H9 (cell line): ENCODE measurements at regions not wholly inside any gene's neighbourhood (a gene's known extent, or its start where the extent isn't known, plus 50 kb on each side); places are given as distances from the start of the nearest gene placed in this dataset.

Experiments used
- DNase-seq: peaks from one replicate; pipeline ENCODE4 v3.0.0-alpha.2; 2017
- H2AFZ ChIP-seq: one replicate; pipeline ENCODE4 v1.6.1; 2013; ENCODE audit warnings: mild to moderate bottlenecking, low read length, control low read depth, moderate library complexity
- H2AK5ac ChIP-seq: 2 replicates; pipeline ENCODE4 v1.6.1; 2013; ENCODE audit warnings: low read length, control low read depth, mixed read lengths; ENCODE audit not compliant: insufficient read length
- H2BK120ac ChIP-seq: one replicate; pipeline ENCODE4 v1.6.1; 2013; ENCODE audit warnings: low read depth, mild to moderate bottlenecking, low read length, control low read depth, inconsistent platforms; ENCODE audit not compliant: poor library complexity, severe bottlenecking
- H2BK12ac ChIP-seq: 2 replicates; pipeline ENCODE4 v1.6.1; 2013; ENCODE audit warnings: low read length, control low read depth, mixed read lengths, low read depth; ENCODE audit not compliant: insufficient read length
- H2BK15ac ChIP-seq: 2 replicates; pipeline ENCODE4 v1.6.1; 2013; ENCODE audit warnings: low read depth, low read length, control low read depth
- H2BK20ac ChIP-seq: one replicate; pipeline ENCODE4 v1.6.1; 2013; ENCODE audit warnings: low read depth, mild to moderate bottlenecking, low read length, control low read depth, inconsistent platforms; ENCODE audit not compliant: poor library complexity, severe bottlenecking
- H2BK5ac ChIP-seq: 2 replicates; pipeline ENCODE4 v1.6.1; 2013; ENCODE audit warnings: low read length, control low read depth, mixed read lengths; ENCODE audit not compliant: insufficient read length
- H3K14ac ChIP-seq: 2 replicates; pipeline ENCODE4 v1.6.1; 2013; ENCODE audit warnings: low read length, control low read depth; ENCODE audit not compliant: insufficient read depth
- H3K18ac ChIP-seq: 2 replicates; pipeline ENCODE4 v1.6.1; 2013; ENCODE audit warnings: low read depth, mild to moderate bottlenecking, mixed read lengths, low read length, control low read depth; ENCODE audit not compliant: insufficient read length
- H3K23ac ChIP-seq: 2 replicates; pipeline ENCODE4 v1.6.1; 2013; ENCODE audit warnings: low read length, control low read depth, mixed read lengths, low read depth; ENCODE audit not compliant: insufficient read length
- H3K23me2 ChIP-seq: 2 replicates; pipeline ENCODE4 v1.6.1; 2013; ENCODE audit warnings: low read depth, mild to moderate bottlenecking, mixed read lengths, low read length, control low read depth; ENCODE audit not compliant: insufficient read length, poor library complexity, severe bottlenecking
- H3K27ac ChIP-seq: 2 replicates; pipeline ENCODE4 v1.5.1; 2013; ENCODE audit warnings: low read length, control low read depth, mixed read lengths, low read depth; ENCODE audit not compliant: insufficient read length
- H3K27me3 ChIP-seq: 2 replicates; pipeline ENCODE4 v1.6.1; 2013; ENCODE audit warnings: low read length, control low read depth, inconsistent platforms; ENCODE audit not compliant: insufficient read depth
- H3K4ac ChIP-seq: 2 replicates; pipeline ENCODE4 v1.6.1; 2013; ENCODE audit warnings: low read depth, mild to moderate bottlenecking, control low read depth, inconsistent platforms, low read length, moderate library complexity
- H3K4me1 ChIP-seq: 2 replicates; pipeline ENCODE4 v1.6.1; 2013; ENCODE audit warnings: low read length, control low read depth, inconsistent platforms; ENCODE audit not compliant: insufficient read depth
- H3K4me2 ChIP-seq: 2 replicates; pipeline ENCODE4 v1.6.1; 2013; ENCODE audit warnings: low read length, control low read depth, mixed read lengths; ENCODE audit not compliant: insufficient read length, insufficient read depth
- H3K56ac ChIP-seq: 2 replicates; pipeline ENCODE4 v1.6.1; 2013; ENCODE audit warnings: low read depth, mild to moderate bottlenecking, mixed read lengths, low read length, control low read depth; ENCODE audit not compliant: insufficient read length
- H3K79me1 ChIP-seq: 2 replicates; pipeline ENCODE4 v1.6.1; 2013; ENCODE audit warnings: low read depth, mild to moderate bottlenecking, moderate library complexity, low read length, control low read depth, inconsistent platforms; ENCODE audit not compliant: insufficient read depth, poor library complexity, severe bottlenecking
- H3K79me2 ChIP-seq: 2 replicates; pipeline ENCODE4 v1.6.1; 2013; ENCODE audit warnings: low read length, control low read depth, inconsistent platforms; ENCODE audit not compliant: insufficient read depth
- H3K9ac ChIP-seq: 2 replicates; pipeline ENCODE4 v1.6.1; 2013; ENCODE audit warnings: low read length, control low read depth, mixed read lengths; ENCODE audit not compliant: insufficient read length; ENCODE audit errors: extremely low read depth
- H3K9me3 ChIP-seq: one replicate; pipeline ENCODE4 v1.6.1; 2013; ENCODE audit warnings: low read depth, low read length, inconsistent platforms; ENCODE audit not compliant: control insufficient read depth
- H3T11ph ChIP-seq: one replicate; pipeline ENCODE4 v1.6.1; 2013; ENCODE audit warnings: mild to moderate bottlenecking, low read length, control low read depth, inconsistent platforms
- H4K20me1 ChIP-seq: one replicate; pipeline ENCODE4 v1.6.1; 2013; ENCODE audit not compliant: control insufficient read depth, insufficient read length, insufficient read depth
- H4K5ac ChIP-seq: 2 replicates; pipeline ENCODE4 v1.6.1; 2013; ENCODE audit warnings: low read depth, mild to moderate bottlenecking, mixed read lengths, low read length, control low read depth; ENCODE audit not compliant: insufficient read length
- H4K8ac ChIP-seq: replicated peaks from 2 replicates; pipeline ENCODE4 v1.6.1; 2013; ENCODE audit warnings: low read length, control low read depth, mixed read lengths, low read depth; ENCODE audit not compliant: insufficient read length
- H4K91ac ChIP-seq: 2 replicates; pipeline ENCODE4 v1.6.1; 2013; ENCODE audit warnings: low read depth, mild to moderate bottlenecking, moderate library complexity, mixed read lengths, low read length, control low read depth; ENCODE audit not compliant: insufficient read length
- H3K27ac Mint-ChIP-seq, 3 experiments: 2 replicates in 2 of 3; 3 replicates in 1 of 3; pipeline ENCODE4 v1.8.0; 2020 to 2021; ENCODE audit warnings: mixed read lengths in 3 of 3, mild to moderate bottlenecking in 1 of 3, moderate library complexity in 1 of 3
- H3K27me3 Mint-ChIP-seq: 2 replicates; pipeline ENCODE4 v1.8.0; 2021; ENCODE audit warnings: low read depth, mild to moderate bottlenecking, moderate library complexity, mixed read lengths
- H3K36me3 Mint-ChIP-seq, 3 experiments: 2 replicates in 2 of 3; 3 replicates in 1 of 3; pipeline ENCODE4 v1.8.0; 2020 to 2021; ENCODE audit warnings: low read depth in 3 of 3, mixed read lengths in 3 of 3; ENCODE audit not compliant: insufficient read depth in 1 of 3
- H3K4me1 Mint-ChIP-seq, 2 experiments: 2 replicates each; pipeline ENCODE4 v1.8.0; 2020; ENCODE audit warnings: mixed read lengths in 2 of 2
- H3K4me3 Mint-ChIP-seq, 2 experiments: 2 replicates in 1 of 2; 3 replicates in 1 of 2; pipeline ENCODE4 v1.8.0; 2020 to 2021; ENCODE audit warnings: mild to moderate bottlenecking in 2 of 2, mixed read lengths in 2 of 2, moderate library complexity in 1 of 2
- H3K9me3 Mint-ChIP-seq, 2 experiments: 2 replicates in 1 of 2; 3 replicates in 1 of 2; pipeline ENCODE4 v1.8.0; 2020; ENCODE audit warnings: mild to moderate bottlenecking in 2 of 2, mixed read lengths in 2 of 2, moderate library complexity in 1 of 2
- WGBS: extraction: QIAGEN DNeasy Blood & Tissue Kit; methylation state at CpG from one replicate; pipeline ENCODE4 v1.1.7; 2013; ENCODE audit warnings: missing lambda C conversion rate, low lambda C conversion rate, mixed read lengths; ENCODE audit not compliant: insufficient read length; ENCODE audit errors: extremely low coverage; 5-methylcytosine and 5-hydroxymethylcytosine counted together
- TF ChIP-seq, protein P1 (sequence below): fragments of 200-600 bp; sonication (generic); conservative IDR thresholded peaks from 3 replicates; pipeline ENCODE4 v1.8.0; 2021; ENCODE audit warnings: antibody characterized with exemption, mild to moderate bottlenecking

DNA sequence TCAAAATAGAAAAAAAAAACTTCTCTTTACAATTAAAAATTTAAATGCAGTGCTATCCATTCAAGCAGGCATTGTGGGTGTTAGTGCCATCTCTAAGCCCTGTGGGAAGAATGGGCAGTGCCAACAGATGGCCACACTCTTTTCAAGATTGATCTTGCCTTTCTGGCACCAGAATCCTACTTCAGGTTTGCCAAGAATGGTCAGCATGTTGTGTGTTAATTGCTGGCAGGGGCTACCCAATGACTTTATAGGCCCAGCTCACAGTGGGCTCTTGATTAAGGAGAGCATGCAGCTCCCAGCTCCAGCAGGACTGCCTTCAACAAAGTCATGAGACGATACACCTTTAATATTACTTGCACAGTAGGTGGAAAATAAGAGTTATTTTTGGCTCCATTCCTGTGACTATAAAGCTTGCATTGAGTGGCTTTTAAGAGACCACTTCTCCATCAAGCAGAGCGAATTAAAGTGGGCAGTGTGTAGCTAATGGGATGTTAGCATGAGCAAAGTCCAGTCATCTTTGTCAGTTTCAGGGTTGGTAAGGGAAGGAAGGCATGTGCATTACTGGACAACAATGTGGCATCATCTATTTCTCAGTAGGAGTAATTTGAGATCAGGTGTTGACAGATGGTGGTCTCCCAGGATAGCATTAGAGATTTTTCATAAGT lies 476.8 kb downstream of the C3orf38 start:
- Mint-ChIP-seq H3K4me1 (no peaks in the 10 kb centered on the region), H3K36me3 (no peaks in the 10 kb centered on the region), H3K27ac (no peak overlapping the region), H3K27me3 (no peaks in the 10 kb centered on the region), H3K9me3 (no peaks in the 10 kb centered on the region; a peak in 1 of 5 replicates), H3K4me3 (no peak overlapping the region)
- Histone ChIP-seq H3K18ac (no peak overlapping the region), H4K20me1 (no peaks in the 10 kb centered on the region), H4K91ac (no peak overlapping the region), H3K14ac (no peak overlapping the region), H2BK20ac (no peak overlapping the region), H3K4me1 (no peaks in the 10 kb centered on the region), H3K4ac (no peak overlapping the region), H3K56ac (no peak overlapping the region), H2BK5ac (no peak overlapping the region), H4K5ac (no peak overlapping the region), H2BK15ac (no peak overlapping the region), H3K23me2 (no peaks in the 10 kb centered on the region), H2BK120ac (no peak overlapping the region), H3K23ac (no peak overlapping the region), H2BK12ac (no peak overlapping the region), H3K27ac (no peak overlapping the region), H3K79me2 (no peaks in the 10 kb centered on the region), H2AK5ac (no peak overlapping the region), H3T11ph (no peak overlapping the region), H3K79me1 (no peaks in the 10 kb centered on the region), H3K9ac (no peak overlapping the region), H3K27me3 (no peaks in the 10 kb centered on the region), H4K8ac (no peak overlapping the region), H3K4me2 (no peak overlapping the region), H3K9me3 (no peaks in the 10 kb centered on the region), H2AFZ (no peak overlapping the region)
- DNase-seq = no peak
- TF ChIP-seq, protein P1, sequence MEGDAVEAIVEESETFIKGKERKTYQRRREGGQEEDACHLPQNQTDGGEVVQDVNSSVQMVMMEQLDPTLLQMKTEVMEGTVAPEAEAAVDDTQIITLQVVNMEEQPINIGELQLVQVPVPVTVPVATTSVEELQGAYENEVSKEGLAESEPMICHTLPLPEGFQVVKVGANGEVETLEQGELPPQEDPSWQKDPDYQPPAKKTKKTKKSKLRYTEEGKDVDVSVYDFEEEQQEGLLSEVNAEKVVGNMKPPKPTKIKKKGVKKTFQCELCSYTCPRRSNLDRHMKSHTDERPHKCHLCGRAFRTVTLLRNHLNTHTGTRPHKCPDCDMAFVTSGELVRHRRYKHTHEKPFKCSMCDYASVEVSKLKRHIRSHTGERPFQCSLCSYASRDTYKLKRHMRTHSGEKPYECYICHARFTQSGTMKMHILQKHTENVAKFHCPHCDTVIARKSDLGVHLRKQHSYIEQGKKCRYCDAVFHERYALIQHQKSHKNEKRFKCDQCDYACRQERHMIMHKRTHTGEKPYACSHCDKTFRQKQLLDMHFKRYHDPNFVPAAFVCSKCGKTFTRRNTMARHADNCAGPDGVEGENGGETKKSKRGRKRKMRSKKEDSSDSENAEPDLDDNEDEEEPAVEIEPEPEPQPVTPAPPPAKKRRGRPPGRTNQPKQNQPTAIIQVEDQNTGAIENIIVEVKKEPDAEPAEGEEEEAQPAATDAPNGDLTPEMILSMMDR = no peak
- WGBS = no CpG with 5 or more reads among the region's 2 CpGs
